Natural killer cell treated with Interleukin-12 subunit alpha and Interleukin-12 subunit beta and Interleukin-15 and Interleukin-18, amount 100 ng/mL, for 72 hours (primary cell): ENCODE measurements at regions not wholly inside any gene's neighbourhood (a gene's known extent, or its start where the extent isn't known, plus 50 kb on each side); places are given as distances from the start of the nearest gene placed in this dataset.
"Not testable (repeated sequence)": the region's sequence is repeated elsewhere in the genome, so short reads cannot be mapped to it uniquely, and the experiment has no call there.

Experiments used
- ATAC-seq, 2 donors: fragments of 150-1000 bp; cut with Tn5 transposase in 1 of 2; sonication (Bioruptor Pico), chemical (Tn5 transposase) in 1 of 2; 2 replicates each; pipeline ENCODE4 v1.10.0; 2021
- DNase-seq: peaks from one replicate; pipeline ENCODE4 v3.0.0; 2022; ENCODE audit warnings: low spot score
- H3K27ac Mint-ChIP-seq, 2 donors: 1 replicate in 1 of 2; 2 replicates in 1 of 2; pipeline ENCODE4 v1.8.0; 2022; ENCODE audit warnings: mixed read lengths in 2 of 2, mild to moderate bottlenecking in 1 of 2, moderate library complexity in 1 of 2
- H3K27me3 Mint-ChIP-seq, 2 donors: 1 replicate in 1 of 2; 2 replicates in 1 of 2; pipeline ENCODE4 v1.8.0; 2022; ENCODE audit warnings: mixed read lengths in 2 of 2
- H3K36me3 Mint-ChIP-seq: one replicate; pipeline ENCODE4 v1.8.0; 2022; ENCODE audit warnings: mixed read lengths
- H3K4me1 Mint-ChIP-seq, 2 donors: 1 replicate in 1 of 2; 2 replicates in 1 of 2; pipeline ENCODE4 v1.8.0; 2022; ENCODE audit warnings: low read depth in 2 of 2, mixed read lengths in 2 of 2, mild to moderate bottlenecking in 1 of 2
- H3K4me3 Mint-ChIP-seq: one replicate; pipeline ENCODE4 v1.8.0; 2022; ENCODE audit warnings: mixed read lengths
- H3K9me3 Mint-ChIP-seq: 2 replicates; pipeline ENCODE4 v1.8.0; 2022; ENCODE audit warnings: mixed read lengths

DNA sequence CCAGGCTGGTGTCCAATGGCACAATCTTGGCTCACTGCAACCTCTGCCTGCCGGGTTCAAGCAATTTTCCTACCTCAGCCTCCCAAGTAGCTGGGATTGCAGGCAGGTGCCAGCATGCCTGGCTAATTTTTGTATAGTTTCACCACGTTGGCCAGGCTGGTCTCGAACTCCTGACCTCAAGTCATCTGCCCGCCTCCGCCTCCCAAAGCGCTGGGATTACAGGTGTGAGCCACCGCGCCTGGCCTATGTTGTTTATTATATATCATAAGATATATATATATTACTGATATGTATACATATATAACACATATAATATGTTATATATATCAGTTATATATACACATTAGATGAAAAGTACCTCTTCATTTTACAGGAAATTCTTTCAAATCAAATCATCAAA lies 914.7 kb downstream of the FOXD4L5 start:
- DNase-seq: not testable (repeated sequence)

DNA sequence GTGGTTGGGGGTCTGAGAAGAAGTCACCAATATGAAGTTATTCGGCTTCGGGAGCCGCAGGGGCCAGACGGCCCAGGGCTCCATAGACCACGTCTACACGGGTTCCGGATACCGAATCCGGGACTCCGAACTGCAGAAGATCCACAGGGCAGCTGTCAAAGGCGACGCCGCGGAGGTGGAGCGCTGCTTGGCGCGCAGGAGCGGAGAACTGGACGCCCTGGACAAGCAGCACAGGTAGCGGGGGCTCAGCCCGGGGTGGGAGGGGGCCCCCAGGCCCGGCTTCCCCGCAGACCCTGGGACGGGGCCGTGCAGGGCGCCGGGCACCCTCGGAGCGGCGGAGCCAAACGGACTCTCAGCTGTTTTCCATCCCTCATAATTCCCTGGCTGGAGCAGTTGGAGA lies 915.4 kb downstream of the FOXD4L5 start:
- not testable (repeated sequence) for H3K36me3 Mint-ChIP-seq, DNase-seq, H3K9me3 Mint-ChIP-seq, H3K4me1 Mint-ChIP-seq, H3K4me3 Mint-ChIP-seq, ATAC-seq, H3K27ac Mint-ChIP-seq, H3K27me3 Mint-ChIP-seq

More for the DNA sequence above, 914.7 kb downstream of the FOXD4L5 start:
- not testable (repeated sequence) for H3K9me3 Mint-ChIP-seq, H3K4me1 Mint-ChIP-seq, H3K4me3 Mint-ChIP-seq, H3K36me3 Mint-ChIP-seq, H3K27me3 Mint-ChIP-seq, ATAC-seq, H3K27ac Mint-ChIP-seq

DNA sequence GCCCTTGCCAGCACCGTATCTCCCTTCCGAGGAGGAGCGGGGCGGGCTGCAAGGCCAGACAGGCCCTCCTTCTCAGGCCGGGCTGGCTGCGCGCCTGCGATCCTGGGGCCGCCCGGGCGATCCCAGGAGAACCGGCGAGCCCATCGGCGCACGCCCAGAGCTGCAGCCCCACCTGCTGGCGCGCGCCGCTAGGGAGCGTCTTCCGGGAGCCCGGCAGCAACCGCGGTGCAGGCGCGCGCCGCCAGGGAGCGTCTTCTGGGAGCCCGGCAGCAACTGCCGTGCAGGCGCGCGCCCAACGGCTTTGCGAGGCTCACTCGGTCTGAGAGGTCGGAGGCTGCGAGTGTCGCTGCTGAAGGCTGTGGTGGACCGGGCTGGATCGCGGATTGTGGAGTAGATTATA lies 915.9 kb downstream of the FOXD4L5 start:
- H3K27me3 Mint-ChIP-seq, H3K27ac Mint-ChIP-seq, H3K36me3 Mint-ChIP-seq, H3K9me3 Mint-ChIP-seq, H3K4me1 Mint-ChIP-seq, H3K4me3 Mint-ChIP-seq: not testable (repeated sequence)
- peak; percentile 86 to 97 for ATAC-seq
- peak; percentile 64 for DNase-seq

DNA sequence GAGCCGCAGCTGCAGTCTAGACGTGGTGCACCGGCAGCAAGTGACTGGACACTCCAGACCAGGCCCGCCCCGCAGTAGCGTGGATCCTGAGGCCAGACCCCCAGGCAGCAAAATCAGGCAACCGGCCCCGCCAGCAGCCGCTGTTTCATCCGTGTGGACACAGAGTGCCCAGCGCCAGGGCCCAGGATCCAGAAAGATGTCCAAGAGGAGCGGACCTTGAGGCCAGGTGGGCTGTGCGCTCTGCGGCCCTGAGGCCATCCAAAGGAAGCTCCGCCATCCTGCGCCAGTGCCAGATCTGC lies 916.4 kb downstream of the FOXD4L5 start:
- ATAC-seq, H3K4me1 Mint-ChIP-seq, H3K9me3 Mint-ChIP-seq, DNase-seq, H3K27ac Mint-ChIP-seq, H3K36me3 Mint-ChIP-seq, H3K27me3 Mint-ChIP-seq, H3K4me3 Mint-ChIP-seq: not testable (repeated sequence)

DNA sequence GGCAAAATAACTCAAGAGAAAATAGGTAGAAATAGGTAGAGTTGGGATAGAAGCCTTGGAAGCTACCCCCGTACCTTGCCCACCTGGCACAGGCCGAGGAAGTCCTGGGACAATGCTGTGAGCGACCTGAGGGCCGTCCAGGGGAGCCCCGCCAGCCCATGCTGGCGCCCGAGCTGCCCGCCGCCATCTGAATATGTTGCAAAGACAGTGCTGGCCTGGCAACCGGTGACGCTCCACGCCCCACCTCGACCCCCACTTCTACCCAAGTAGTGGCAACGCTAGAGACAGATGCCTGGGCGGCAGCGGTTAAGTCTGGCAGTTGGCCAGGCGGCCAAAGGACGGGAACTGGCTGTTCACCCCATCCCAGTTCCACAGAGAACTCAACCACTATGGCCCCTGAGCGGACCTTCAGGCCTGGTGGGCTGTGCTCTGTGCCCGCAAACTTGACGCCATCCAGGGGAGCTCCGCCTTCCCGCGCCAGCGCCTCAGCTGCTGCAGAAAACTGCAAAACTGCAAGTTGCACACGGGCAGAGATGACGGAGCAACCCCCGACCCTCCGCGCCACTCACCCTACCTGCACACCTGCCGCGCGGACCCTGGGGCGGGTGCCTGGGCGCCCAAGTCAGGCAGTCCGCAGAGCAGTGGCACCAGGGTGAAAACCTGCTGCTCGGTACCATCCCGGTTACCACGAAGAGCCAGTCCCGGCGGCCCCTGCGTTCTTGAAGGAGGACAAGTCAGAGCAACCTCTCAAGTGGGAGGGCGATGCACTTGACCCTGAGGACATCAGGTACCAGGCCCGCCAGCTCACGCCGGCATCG lies 917.0 kb downstream of the FOXD4L5 start:
- not testable (repeated sequence) for ATAC-seq, H3K27me3 Mint-ChIP-seq, H3K4me3 Mint-ChIP-seq, H3K27ac Mint-ChIP-seq, H3K36me3 Mint-ChIP-seq, DNase-seq, H3K4me1 Mint-ChIP-seq, H3K9me3 Mint-ChIP-seq
